ENCODE measurements at regions not wholly inside any gene's neighbourhood (a gene's known extent, or its start where the extent isn't known, plus 50 kb on each side); places are given as distances from the start of the nearest gene placed in this dataset.

DNA sequence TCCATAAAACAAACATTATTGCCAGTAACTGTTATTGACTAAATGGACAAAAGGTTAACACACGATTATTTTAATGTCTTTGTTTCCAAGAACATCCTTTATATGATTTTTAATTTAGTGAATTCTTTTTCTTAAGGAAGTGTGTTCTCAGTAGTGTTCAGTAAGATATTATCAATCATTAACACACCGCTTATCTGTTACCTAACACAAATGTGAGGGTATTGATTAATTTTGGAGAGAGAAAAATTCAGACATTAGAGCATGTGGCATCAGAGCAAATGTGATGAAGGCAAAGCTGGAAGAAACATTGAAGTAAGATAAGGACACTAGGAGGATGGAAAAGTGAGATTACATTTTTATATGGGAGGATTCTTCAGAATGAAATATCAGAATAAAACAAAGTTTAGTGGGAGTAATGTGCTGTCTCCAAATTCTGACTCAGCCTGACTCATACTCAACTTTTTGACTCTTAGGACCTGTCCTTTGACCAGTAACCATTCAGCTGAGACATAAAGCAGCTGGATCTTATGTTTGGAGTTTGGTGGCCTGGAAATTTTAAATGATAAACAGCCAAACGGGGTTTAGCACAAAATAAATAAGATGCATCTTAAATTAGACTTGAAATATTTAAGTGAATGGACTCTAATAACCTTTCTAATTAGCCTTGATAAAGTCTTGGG, 348.6 kb downstream of the CD109 start:
- TF ChIP-seq, protein P1, sequence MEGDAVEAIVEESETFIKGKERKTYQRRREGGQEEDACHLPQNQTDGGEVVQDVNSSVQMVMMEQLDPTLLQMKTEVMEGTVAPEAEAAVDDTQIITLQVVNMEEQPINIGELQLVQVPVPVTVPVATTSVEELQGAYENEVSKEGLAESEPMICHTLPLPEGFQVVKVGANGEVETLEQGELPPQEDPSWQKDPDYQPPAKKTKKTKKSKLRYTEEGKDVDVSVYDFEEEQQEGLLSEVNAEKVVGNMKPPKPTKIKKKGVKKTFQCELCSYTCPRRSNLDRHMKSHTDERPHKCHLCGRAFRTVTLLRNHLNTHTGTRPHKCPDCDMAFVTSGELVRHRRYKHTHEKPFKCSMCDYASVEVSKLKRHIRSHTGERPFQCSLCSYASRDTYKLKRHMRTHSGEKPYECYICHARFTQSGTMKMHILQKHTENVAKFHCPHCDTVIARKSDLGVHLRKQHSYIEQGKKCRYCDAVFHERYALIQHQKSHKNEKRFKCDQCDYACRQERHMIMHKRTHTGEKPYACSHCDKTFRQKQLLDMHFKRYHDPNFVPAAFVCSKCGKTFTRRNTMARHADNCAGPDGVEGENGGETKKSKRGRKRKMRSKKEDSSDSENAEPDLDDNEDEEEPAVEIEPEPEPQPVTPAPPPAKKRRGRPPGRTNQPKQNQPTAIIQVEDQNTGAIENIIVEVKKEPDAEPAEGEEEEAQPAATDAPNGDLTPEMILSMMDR (IDR thresholded peaks at IDR 0.05; ENCODE audit: borderline replicate concordance, extremely low read depth, low read length, poor library complexity, severe bottlenecking): no peak
- TF ChIP-seq EZH2 (IDR thresholded peaks at IDR 0.05; ENCODE audit: borderline replicate concordance, low read depth, low read length, severe bottlenecking): no peak
